Right lobe of liver (tissue), 4 donors: ENCODE measurements at regions not wholly inside any gene's neighbourhood (a gene's known extent, or its start where the extent isn't known, plus 50 kb on each side); places are given as distances from the start of the nearest gene placed in this dataset.

Experiments
- CTCF ChIP-seq, 4 donors: fragments of 200-600 bp in 3 of 4; fragments of 450-650 bp in 1 of 4; IDR thresholded peaks; one replicate each; pipeline versions ENCODE4 v1.5.1 to v1.8.0; 2016 to 2022; ENCODE audit warnings: antibody characterized with exemption in 4 of 4, mild to moderate bottlenecking in 2 of 4
- POLR2A ChIP-seq: fragments of 450-650 bp; IDR thresholded peaks from one replicate; pipeline ENCODE4 v1.6.1; 2017; ENCODE audit warnings: antibody characterized with exemption, mild to moderate bottlenecking
- donor health status: DM: no; HTN: no; CAD: no.
- donor health status: DM: no; HTN: no; CAD: no.
- donor health status: DM: no; HTN: yes; CAD: no.

- no peak for TF ChIP-seq CTCF (IDR thresholded peaks at IDR 0.05)
- TF ChIP-seq POLR2A: no peak
These were observed 1609.7 kb upstream of the CDH9 start for GRCh38 chr5:28648108-28648507.
